GM19452 (cell line): ENCODE measurements at regions not wholly inside any gene's neighbourhood (a gene's known extent, or its start where the extent isn't known, plus 50 kb on each side); places are given as distances from the start of the nearest gene placed in this dataset.

Source experiments
- ATAC-seq: cut with Tn5 transposase; IDR thresholded peaks from one replicate; pipeline ENCODE4 v1.9.1; 2021; ENCODE audit not compliant: unreplicated experiment

DNA sequence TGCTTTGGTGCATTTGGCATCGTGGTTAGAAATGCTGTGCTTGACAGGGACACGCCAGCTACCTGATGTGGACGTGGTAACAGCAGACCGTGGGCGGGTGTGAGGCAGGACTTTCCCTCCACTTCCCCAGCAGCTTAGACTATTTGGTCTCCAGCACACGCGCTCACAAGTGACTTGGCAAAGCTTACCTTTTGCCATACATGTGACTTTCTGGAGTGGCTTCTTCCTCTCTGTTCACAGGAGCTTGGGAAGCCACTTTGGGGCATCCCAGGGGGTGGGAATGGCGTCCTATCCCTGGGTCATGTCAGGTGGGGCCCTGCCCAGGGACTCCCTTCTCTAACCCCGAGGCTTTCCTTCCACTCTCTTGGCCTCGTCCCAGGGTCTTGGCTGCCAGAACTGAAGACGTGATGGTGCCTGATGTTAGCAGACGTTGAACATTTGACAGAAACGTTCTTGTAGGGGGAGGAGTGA, 228.7 kb upstream of the KLF6 start:
- peak; percentile 64 for ATAC-seq

DNA sequence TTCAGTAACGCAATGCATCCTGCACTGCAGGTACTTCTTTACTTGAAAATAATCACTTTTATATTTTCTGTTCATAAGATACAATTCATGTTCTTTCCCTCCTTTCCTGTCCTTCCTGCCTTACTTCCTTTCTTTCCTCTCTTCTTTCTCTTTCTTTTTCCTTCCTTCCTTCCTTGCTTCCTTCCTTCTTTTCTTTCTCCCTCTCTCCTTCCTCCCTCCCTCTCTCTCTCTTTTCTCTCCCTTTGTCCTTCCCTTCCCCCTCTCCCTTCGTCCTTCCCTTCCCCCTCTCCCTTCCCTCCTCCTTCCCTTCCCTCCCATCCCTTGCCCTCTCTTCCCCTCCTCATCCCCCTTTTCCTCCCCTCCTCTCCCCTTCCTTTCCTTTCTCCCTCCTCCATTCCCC, 227.8 kb upstream of the KLF6 start:
- ATAC-seq, result no peak

DNA sequence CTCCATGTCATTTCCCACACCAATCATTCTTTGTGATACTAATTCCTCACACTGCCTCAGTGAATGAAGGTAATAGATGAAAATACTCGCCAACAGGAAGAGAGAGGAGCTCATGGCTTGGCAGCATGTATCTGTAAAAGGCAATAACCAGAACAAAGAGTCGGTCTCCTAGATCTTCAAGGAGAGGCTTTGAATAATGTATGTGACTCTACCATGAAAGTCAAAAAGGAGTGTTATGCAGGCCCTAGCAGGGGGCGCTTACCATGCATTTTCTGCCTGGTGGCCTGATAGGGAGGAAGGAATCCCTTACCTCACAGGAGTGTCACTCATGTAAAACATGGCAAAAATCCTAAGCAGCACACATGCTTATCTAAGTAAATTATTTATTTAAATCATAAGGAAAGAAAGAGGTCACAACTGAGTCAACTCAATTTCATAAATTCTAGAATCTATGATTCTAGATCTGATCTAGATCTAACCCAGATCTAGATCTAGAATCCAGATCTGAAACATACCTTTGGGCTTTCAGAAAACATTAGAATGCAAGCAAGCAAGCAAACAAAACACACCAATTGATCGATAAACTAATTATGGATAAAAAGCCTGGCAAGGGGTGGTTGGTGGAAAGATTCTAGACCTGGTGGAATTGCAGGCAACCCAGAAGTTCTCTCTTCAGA, 226.3 kb upstream of the KLF6 start:
- no peak for ATAC-seq

DNA sequence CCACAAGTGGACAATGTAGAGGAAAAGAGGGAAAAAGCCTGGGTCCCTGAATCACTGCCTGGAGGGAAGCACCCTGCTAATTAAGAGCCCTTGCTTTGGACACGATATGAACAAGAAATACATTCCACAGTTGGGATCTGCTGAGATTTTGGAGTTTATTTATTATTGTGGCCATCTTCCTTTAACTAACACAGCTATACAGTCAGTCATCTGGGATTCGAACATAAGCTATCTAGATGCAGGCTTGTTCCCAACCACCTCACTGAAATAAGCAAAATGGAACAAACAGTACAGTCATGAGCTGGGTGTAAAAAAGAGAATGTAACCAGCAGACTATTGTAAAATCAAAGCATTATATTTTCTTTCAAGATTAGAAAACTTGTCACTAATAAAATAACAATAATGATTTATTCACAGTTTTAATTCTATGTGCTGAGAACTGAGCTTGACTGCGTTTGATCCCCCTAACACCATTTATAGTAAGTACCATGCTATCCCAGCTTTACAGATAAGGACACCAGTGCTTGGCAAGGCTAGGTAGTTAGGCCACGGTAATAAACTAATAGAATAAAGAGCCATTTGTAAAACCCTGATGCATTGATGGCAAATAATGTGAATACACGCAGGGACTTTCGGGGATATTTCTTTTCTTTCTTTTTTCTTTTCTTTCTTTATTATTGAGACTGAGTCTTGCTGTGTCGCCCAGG, 223.8 kb upstream of the KLF6 start:
- ATAC-seq, result no peak

DNA sequence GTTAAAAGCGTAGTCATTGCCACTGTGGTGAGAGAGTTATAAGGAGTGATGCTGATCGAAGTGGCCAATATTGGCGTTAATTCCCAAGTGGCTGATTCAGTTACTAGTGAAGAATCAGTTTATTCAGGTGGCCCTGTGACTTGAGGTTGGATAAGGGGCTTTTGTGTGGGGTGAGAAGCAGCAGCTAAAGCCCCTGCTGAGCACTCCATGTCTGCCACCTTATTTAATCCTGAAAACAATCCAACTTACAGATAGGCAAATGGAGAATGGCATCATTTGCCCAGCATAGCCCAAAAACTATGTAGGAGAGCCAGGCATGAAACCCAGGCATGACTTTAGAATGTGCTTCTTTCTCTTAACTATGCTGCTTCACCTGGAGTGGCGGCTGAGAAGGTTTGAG, 222.8 kb upstream of the KLF6 start:
- ATAC-seq, result no peak

DNA sequence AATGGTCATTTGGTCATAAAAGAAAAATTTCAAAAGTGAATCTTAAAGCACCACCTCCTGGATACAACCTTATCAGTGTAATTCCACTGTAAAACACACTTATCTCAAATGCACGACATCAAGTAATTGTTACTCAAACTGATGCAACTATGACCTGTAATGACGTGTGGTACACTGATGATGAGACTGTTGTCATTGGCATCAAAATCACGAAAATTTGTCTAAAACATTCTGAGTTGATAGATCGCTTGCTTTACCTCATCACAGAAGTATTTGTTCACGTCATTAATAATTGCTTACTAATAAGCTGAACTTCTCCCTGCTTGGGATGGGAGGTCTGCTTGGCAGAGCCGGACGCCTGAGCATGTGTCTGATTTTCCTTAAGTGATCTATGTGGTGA, 221.8 kb upstream of the KLF6 start:
- ATAC-seq, result no peak

DNA sequence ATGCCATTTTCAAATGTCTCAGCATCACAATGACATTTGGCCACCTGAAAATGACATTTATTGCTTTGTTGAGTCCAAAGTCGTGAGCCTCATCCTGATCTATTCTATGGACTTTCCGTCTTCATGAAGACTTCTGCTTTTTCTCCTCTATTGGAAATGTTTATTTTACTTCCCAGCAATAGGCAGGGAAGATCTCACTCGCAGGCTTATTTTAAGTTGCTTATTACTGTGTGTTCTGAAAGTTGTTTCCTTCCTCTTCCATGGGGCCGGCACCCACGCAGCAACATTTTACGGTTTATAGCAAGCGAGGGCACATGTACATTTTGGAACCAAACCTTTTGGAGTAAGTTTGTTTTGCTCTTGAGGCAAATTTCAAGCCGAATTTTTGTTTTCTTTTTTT, 221.0 kb upstream of the KLF6 start:
- no peak for ATAC-seq

DNA sequence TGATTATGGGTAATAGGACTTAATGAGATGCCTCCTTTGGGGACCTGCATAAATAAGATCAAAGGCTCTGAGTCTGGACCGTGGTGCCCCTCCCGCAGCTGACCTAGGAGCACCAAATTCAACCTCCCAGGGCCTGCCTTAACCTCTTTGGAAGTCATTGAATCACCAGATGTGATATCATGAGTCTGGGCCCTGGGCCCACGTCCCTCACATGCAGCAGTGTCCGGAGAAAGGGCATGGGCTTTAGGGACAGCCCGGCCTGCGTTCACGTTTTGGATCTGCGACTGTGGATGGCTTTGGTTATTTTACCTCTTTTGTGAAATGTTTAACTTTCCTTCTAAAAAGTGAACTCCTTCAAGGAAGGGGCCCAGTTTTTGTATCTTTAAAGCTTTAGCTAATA, 220.0 kb upstream of the KLF6 start:
- ATAC-seq, result no peak

DNA sequence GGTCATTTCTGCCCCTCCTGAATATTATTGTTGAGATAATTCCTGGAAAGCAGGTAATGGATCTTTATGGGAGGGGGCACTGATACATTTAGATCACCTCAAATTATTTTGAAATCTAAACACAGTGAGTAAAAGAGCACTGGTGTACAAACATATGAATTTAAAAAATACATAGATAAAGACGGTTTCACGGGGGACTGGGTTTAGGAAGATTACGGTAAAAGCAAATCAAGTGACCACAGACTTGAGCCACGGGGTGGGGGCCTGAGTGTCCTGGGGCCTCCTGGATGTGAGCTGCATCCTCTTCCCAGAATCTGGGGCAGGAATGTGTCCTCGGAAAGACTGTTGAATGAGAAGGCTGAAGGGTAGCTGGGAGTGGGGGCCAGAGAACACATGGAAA, 219.1 kb upstream of the KLF6 start:
- ATAC-seq, result no peak

DNA sequence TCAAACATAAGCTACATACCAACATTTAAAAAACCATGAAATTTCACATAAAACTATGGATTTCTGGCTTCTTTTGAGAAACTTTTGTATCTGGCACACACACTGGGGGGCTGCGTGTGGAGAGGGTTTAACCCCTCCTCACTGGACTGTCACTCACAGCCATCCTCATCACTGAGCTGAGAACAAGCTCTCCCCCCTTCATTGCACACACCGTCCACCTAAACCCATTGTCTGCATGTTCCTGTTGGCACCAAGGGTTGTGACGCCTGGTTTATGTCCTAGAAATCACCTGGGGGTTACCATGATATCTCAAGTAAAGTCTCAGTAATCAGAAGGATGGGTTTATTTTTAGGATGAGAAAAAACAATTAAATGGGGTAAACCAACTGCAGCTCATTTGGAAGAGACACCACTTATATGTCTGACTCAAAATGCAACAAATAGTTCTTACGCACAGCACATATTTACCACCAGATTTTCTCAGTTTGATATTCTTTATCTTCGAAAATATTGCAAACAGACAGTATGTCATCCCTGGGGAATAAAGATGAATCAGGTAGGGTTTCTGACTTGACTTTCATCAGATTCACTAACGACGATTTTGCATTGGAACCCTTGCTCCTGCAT, 218.5 kb upstream of the KLF6 start:
- no peak for ATAC-seq

DNA sequence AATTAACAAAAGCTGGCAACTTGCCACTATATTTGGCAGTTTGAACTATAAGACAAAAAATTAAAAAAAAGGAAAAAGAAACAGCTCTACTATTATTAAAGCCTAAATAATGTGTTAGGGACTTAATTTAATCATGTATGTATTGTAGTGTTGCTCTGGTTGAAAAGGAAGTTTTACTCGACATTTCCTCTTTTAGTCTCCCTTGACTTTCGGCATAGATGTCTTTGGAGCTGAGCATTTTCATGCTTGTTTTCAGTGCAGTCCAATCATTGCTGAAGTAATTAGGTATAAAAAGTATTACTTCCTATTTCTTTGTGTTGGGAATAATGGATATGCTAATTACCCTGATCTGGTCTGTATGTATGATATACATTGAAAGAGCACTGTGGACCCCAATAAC, 216.8 kb upstream of the KLF6 start:
- ATAC-seq, result no peak

DNA sequence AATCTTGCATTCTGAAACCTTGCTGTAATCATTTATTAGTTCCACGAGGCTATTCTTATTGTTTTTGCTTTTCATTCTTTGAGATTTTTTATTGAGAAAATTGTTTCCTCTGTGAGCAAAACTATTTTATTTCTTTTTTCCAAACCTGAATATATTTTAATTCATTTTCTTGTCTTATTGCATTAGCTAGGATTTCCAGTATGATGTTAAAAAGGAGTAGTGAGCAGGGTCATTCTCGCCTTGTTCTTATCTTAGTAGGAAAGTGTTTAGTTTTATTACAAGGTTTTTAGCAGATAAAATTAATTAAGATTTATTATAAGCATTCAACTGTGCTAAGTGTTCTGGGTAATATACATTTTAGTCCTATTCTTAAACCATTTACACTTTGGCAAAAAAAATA, 214.6 kb upstream of the KLF6 start:
- ATAC-seq, result no peak

DNA sequence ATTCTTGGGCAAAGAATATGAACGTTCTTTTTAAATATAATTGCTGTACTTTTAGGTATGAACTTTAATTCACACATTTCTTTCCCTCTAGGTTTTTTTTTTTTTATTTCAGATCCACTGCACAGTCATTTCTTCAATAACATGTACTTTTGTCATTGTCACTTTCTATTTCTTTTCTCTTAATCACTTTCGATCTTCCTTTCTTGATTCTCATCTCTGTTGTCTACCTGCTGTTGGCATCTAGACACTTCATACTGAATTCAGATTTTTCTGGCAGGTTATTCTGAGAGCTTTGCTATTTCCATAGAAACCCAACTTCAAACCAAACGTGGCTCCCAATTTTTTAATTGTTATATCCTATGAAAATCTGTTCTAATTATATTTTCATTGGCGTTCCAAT, 211.7 kb upstream of the KLF6 start:
- ATAC-seq, result no peak

DNA sequence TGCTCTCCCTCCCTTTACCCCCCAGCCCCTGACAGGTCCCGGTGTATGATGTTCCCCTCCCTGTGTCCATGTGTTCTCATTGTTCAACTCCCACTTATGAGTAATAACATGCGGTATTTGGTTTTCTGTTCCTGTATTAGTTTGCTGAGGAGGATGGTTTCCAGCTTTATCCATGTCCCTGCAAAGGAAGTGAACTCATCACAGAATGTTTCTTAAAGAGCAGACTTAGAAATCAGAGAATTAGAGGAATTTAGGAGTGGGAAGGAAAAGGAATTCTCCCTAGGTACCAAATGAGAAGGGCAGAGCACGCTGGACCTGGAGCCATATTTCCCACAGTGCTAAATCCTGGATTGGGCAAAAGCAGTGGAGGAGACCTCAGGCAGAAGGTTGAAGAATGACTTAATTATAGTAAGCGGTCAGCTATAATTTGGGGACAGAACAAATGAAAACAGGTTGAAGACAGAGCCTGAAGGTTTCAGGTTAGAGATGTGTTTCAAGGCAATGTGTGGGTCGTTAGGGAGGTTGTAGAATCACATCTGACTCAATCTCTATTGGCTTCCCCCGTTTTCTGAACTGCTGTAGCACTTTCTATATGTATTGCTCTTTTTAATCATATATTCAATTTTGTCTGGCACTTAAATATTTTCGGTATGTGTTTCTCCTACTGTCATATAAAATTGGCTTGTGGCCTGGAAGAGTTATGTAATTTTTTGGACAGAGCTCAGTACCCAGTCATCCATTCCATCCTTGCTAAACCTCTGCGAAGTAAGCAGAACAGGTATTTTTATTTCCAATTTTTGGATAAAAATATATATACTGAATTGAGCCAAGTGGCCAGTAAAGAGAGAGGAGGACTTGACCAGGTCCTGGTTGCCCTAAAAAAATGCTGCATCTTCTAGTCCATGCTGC, 210.5 kb upstream of the KLF6 start:
- ATAC-seq, result no peak

DNA sequence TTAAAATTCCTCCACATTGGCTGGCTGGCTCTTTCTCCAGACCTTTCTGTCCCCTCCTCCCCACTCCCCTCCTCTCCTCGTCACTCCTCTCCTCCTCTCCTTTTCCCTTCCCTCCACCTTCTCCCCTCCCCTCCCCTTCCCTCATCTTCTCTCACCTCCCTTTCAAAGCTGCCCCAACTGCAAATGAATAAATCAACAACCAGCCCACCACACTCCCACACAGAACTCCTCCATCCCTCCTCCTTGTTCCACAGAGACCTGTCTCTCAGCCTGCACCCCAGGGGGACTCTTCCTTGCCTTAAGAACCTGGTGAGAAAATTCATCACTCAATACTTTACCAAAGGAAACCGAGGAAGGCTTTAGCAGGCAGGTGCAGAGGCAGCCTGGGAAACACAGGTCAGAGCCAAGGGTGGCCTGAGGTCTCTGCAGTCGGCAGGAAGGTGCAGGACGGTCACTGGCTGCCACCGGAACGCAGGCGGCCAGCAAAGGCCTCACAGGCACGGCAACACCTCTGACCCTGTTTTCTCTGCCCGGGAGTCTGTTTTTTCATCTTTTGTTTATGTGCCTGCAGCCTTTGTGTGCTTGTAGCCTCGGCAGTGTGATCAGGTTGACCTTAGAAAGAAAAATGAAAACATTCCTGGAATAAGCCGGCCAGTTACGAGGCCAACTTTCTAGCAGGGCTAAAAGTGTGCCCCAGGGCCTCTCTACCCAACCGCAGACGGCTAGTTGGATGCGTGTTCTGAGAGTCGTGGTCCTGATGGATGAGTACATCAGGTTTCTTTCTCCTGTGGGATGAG, 207.6 kb upstream of the KLF6 start:
- no peak for ATAC-seq

DNA sequence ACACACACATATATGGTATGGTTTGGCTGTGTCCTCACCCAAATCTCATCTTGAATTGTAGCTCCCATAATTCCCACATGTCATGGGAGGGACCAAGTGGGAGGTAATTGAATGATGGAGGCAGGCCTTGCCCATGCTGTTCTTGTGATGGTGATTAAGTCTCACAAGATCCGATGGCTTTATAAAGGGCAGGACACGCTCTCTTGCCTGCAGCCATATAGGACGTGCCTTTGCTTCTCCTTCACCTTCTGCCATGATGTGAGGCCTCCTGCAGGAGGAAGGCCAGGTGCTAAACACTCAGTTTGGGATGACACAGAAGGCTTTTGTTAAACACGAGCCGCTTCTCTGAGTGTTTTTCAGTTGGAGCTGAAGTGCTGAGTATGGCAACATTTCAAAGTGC, 205.3 kb upstream of the KLF6 start:
- no peak for ATAC-seq

DNA sequence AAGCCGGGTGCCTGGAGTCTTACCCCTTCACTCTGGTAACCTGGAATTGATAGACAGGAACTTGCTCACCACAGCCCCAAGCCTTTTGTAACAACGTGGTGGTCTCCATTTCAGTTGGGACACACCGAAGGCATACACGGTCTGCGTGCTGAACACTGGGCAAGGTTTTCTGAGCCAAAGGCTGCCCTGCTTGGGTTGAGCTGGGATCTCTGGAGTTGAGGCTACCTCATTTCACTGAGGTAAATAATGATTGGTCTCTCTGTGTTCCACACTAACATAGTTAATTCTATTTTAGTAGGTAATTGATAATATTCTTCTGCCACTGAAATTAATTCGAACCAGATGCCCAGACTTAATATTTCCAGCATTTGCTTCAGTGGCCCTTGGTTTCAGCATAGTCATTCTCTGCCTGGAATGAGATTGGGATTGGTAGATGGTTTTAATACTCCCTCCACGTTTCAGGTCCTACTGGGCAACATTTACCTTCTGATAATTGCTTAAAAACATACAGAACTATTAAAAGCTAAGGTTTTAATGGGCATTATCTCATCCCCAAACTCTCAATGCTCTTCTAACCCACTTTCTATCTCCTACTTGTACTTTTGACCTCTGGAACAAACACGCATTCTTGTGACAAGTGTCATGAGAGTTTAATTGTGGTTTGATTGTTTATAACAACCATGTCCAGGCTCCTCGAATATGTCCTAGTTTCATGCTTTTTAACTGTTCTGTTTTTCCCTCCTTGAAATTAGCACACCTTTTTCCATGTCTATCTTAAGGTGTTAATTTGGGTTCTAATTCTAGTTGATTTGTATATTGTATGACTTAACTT, 202.3 kb upstream of the KLF6 start:
- no peak for ATAC-seq

DNA sequence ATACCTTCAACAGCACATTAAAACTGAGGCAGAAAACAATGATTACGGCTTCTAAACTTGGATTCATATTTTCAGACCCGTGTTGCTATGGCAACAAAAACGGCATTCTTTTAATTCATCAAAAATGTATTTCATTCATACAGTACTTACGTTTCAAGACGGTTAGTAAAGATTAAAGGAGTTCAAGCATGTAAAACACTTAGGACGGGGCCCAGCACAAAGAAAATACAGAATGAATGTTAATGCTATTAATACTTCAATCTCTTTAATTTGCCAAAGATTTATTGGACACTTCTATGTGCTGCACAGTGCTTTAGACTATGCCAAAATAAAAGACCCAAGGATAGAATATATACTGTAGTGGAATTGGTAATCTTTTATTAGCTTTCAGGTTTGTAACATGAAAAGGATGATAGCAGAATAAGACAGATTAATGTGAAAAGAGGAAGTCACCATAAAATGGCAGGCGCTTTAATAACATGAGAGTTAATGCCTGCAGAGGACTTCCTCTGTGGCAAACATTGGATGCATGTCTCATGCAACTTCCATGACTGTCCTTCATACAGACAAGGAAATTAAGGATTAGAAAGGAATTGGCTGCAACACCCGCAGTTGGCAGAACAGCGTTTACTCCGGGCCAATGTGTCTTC, 201.6 kb upstream of the KLF6 start:
- ATAC-seq, result no peak

DNA sequence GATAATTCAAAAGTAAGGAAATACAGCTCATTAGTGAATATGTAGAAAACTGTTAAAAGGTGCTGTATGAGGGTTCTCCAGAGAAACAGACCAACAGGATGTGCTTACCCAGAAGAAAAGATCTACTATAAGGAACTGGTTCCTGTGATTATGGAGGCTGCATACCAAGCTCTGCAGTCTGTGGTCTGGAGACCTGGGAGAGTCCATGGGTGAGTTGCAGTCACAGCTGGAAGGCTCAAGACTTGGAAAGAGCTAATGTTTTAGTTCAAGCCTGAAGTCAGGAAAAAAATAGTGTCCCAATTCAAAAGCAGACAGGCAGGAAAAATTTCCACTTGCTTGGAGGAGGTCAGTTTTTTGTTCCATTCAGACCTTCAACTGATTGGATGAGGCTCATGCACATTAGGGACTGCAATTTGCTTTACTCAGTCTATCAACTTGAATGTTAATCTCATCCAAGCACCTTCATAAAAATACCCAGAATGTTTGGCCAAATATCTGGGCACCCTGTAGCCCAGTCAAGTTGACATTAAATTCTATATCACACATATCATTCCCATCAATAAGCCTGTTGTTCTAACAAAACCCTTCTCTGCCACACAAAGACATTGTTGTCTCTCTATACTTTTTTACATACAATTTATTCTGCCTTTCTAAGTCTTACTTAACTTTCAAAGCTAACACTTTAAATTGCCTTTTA, 197.9 kb upstream of the KLF6 start:
- no peak for ATAC-seq
